ENCODE measurements at regions not wholly inside any gene's neighbourhood (a gene's known extent, or its start where the extent isn't known, plus 50 kb on each side); places are given as distances from the start of the nearest gene placed in this dataset.

GRCh38 chr4:165583341-165583740, 204.5 kb downstream of the CPE start:
- Histone ChIP-seq H3K23ac (ENCODE audit: insufficient read length, low read depth, low read length) (no peak overlapping the region), H2BK20ac (ENCODE audit: low read depth, low read length, poor library complexity, severe bottlenecking) (no peak overlapping the region), H3K4me2 (ENCODE audit: insufficient read depth, insufficient read length, low read length) (no peak overlapping the region), H2BK120ac (ENCODE audit: low read depth, low read length, poor library complexity, severe bottlenecking) (no peak overlapping the region), H3K18ac (ENCODE audit: insufficient read length, low read depth, low read length) (no peak overlapping the region), H2BK5ac (ENCODE audit: insufficient read length, low read length) (no peak overlapping the region), H4K8ac (replicated peaks; ENCODE audit: insufficient read length, low read depth, low read length) (no peak overlapping the region), H3K27me3 (ENCODE audit: insufficient read depth, low read length) (no peaks in the 10 kb centered on the region), H2BK12ac (ENCODE audit: insufficient read length, low read depth, low read length) (no peak overlapping the region), H3K56ac (ENCODE audit: insufficient read length, low read depth, low read length) (no peak overlapping the region), H3K14ac (ENCODE audit: insufficient read depth, low read length) (no peak overlapping the region), H4K5ac (ENCODE audit: insufficient read length, low read depth, low read length) (no peak overlapping the region), H2AFZ (ENCODE audit: low read length) (no peak overlapping the region), H3K79me2 (ENCODE audit: insufficient read depth, low read length) (no peaks in the 10 kb centered on the region), H3K4ac (ENCODE audit: low read depth, low read length) (no peak overlapping the region), H4K91ac (ENCODE audit: insufficient read length, low read depth, low read length) (no peak overlapping the region), H3K4me1 (ENCODE audit: insufficient read depth, low read length) (no peaks in the 10 kb centered on the region), H3K9ac (ENCODE audit: extremely low read depth, insufficient read length, low read length) (no peak overlapping the region), H3K23me2 (ENCODE audit: insufficient read length, low read depth, low read length, poor library complexity, severe bottlenecking) (no peaks in the 10 kb centered on the region), H3T11ph (ENCODE audit: low read length) (no peak overlapping the region), H2AK5ac (ENCODE audit: insufficient read length, low read length) (no peak overlapping the region), H4K20me1 (ENCODE audit: control insufficient read depth, insufficient read depth, insufficient read length) (no peaks in the 10 kb centered on the region), H3K9me3 (ENCODE audit: control insufficient read depth, low read depth, low read length) (no peaks in the 10 kb centered on the region), H2BK15ac (ENCODE audit: low read depth, low read length) (no peak overlapping the region), H3K79me1 (ENCODE audit: insufficient read depth, low read depth, low read length, poor library complexity, severe bottlenecking) (no peaks in the 10 kb centered on the region), H3K27ac (ENCODE audit: insufficient read length, low read depth, low read length) (no peak overlapping the region)
- Mint-ChIP-seq H3K4me3 (no peak overlapping the region), H3K36me3 (ENCODE audit: insufficient read depth in 1 of 3, low read depth in 3 of 3) (no peaks in the 10 kb centered on the region), H3K4me1 (no peaks in the 10 kb centered on the region), H3K9me3 (no peaks in the 10 kb centered on the region), H3K27ac (peak overlapping the region in 1 of 3 experiments; percentile 82; a peak in 1 of 7 replicates), H3K27me3 (ENCODE audit: low read depth) (no peaks in the 10 kb centered on the region)
- TF ChIP-seq CTCF (conservative IDR thresholded peaks at IDR 0.05), result no peak
- DNase-seq, result no peak
- no CpG with 5 or more reads among the region's 3 CpGs for WGBS (ENCODE audit: extremely low coverage, insufficient read length, low lambda C conversion rate)

All from H9 (cell line).